Peyer's patch (tissue), 4 donors: ENCODE measurements at regions not wholly inside any gene's neighbourhood (a gene's known extent, or its start where the extent isn't known, plus 50 kb on each side); places are given as distances from the start of the nearest gene placed in this dataset.

Experiments used
- DNase-seq, 3 donors: peaks; one replicate each; pipeline ENCODE4 v3.0.0-alpha.2; 2017 to 2019
- H3K27ac ChIP-seq, 4 donors: fragments of 200-600 bp; sonication (generic); one replicate each; pipeline ENCODE4 v1.5.1; 2016 to 2019
- H3K27me3 ChIP-seq, 2 donors: fragments of 200-600 bp; sonication (generic); one replicate each; pipeline ENCODE4 v1.5.1; 2019
- H3K36me3 ChIP-seq, 3 donors: fragments of 200-600 bp; sonication (generic); one replicate each; pipeline ENCODE4 v1.5.1; 2016 to 2019
- H3K4me1 ChIP-seq, 4 donors: fragments of 200-600 bp; sonication (generic); one replicate each; pipeline ENCODE4 v1.5.1; 2016 to 2019
- H3K4me3 ChIP-seq, 4 donors: fragments of 200-600 bp; sonication (generic); 1 replicate in 3 of 4; 2 replicates in 1 of 4; pipeline ENCODE4 v1.5.1; 2016 to 2019; ENCODE audit warnings: mild to moderate bottlenecking in 1 of 4
- H3K9me3 ChIP-seq, 4 donors: fragments of 200-600 bp; sonication (generic); one replicate each; pipeline ENCODE4 v1.5.1; 2016 to 2019; ENCODE audit warnings: mild to moderate bottlenecking in 1 of 4
- CTCF ChIP-seq, 6 experiments: fragments of 450-650 bp in 4 of 6; fragments of 200-600 bp in 2 of 6; sonication (generic) in 1 of 6; IDR thresholded peaks; one replicate each; pipeline ENCODE4 v1.5.1; 2017 to 2019; ENCODE audit warnings: antibody characterized with exemption in 6 of 6, mild to moderate bottlenecking in 3 of 6, moderate library complexity in 1 of 6
- POLR2A ChIP-seq, 2 donors: fragments of 450-650 bp; IDR thresholded peaks; one replicate each; pipeline ENCODE4 v1.5.1; 2017; ENCODE audit warnings: antibody characterized with exemption in 2 of 2, mild to moderate bottlenecking in 2 of 2, moderate library complexity in 2 of 2

- Histone ChIP-seq H3K4me3 (no peak overlapping the region), H3K36me3 (no peaks in the 10 kb centered on the region), H3K4me1 (no peaks in the 10 kb centered on the region), H3K9me3 (no peaks in the 10 kb centered on the region), H3K27me3 (no peaks in the 10 kb centered on the region), H3K27ac (no peak overlapping the region)
- no peak for TF ChIP-seq CTCF (IDR thresholded peaks at IDR 0.05)
- no peak for TF ChIP-seq POLR2A (IDR thresholded peaks at IDR 0.05)
- no peak for DNase-seq
Observed at GRCh38 chrX:120774606-120775005, 101.1 kb downstream of the CT47B1 start.

GRCh38 chrX:120773801-120774200 lies 101.9 kb downstream of the CT47B1 start:
- Histone ChIP-seq H3K27ac (no peak overlapping the region), H3K4me1 (no peaks in the 10 kb centered on the region), H3K4me3 (no peak overlapping the region), H3K27me3 (no peaks in the 10 kb centered on the region), H3K36me3 (no peaks in the 10 kb centered on the region), H3K9me3 (no peaks in the 10 kb centered on the region)
- no peak for DNase-seq
- no peak for TF ChIP-seq POLR2A (IDR thresholded peaks at IDR 0.05)
- no peak for TF ChIP-seq CTCF (IDR thresholded peaks at IDR 0.05)

- Histone ChIP-seq H3K27me3 (no peaks in the 10 kb centered on the region), H3K27ac (no peak overlapping the region), H3K4me3 (no peak overlapping the region), H3K9me3 (no peaks in the 10 kb centered on the region), H3K36me3 (no peaks in the 10 kb centered on the region), H3K4me1 (no peaks in the 10 kb centered on the region)
- no peak for DNase-seq
- TF ChIP-seq CTCF (IDR thresholded peaks at IDR 0.05) (peak in 5 of 6 experiments; percentile 11 to 44 (median 29)), POLR2A (IDR thresholded peaks at IDR 0.05) (no peak)
Observed at GRCh38 chrX:120769576-120770341, 105.9 kb downstream of the CT47B1 start.

- no peaks in the 10 kb centered on the region for H3K27me3 ChIP-seq
- TF ChIP-seq POLR2A (IDR thresholded peaks at IDR 0.05) = no peak
- no peak for TF ChIP-seq CTCF (IDR thresholded peaks at IDR 0.05)
- H3K4me1 ChIP-seq = no peaks in the 10 kb centered on the region
- no peak for DNase-seq
- no peak overlapping the region for H3K4me3 ChIP-seq
- no peaks in the 10 kb centered on the region for H3K36me3 ChIP-seq
- H3K27ac ChIP-seq = no peak overlapping the region
- H3K9me3 ChIP-seq = no peaks in the 10 kb centered on the region
Observed at GRCh38 chrX:120768681-120769080, 107.0 kb downstream of the CT47B1 start.

GRCh38 chrX:120768254-120768653 lies 107.4 kb downstream of the CT47B1 start:
- Histone ChIP-seq H3K27me3 (no peaks in the 10 kb centered on the region), H3K27ac (no peak overlapping the region), H3K4me3 (no peak overlapping the region), H3K36me3 (no peaks in the 10 kb centered on the region), H3K9me3 (no peaks in the 10 kb centered on the region), H3K4me1 (no peaks in the 10 kb centered on the region)
- no peak for DNase-seq
- TF ChIP-seq POLR2A (IDR thresholded peaks at IDR 0.05) (no peak), CTCF (IDR thresholded peaks at IDR 0.05) (no peak)
